Liver (tissue), 7 donors: ENCODE measurements at regions not wholly inside any gene's neighbourhood (a gene's known extent, or its start where the extent isn't known, plus 50 kb on each side); places are given as distances from the start of the nearest gene placed in this dataset.

Experiments used
- DNase-seq: peaks from one replicate; pipeline ENCODE4 v3.0.0-alpha.2; 2017; ENCODE audit warnings: low spot score
- H3K27ac ChIP-seq, 2 donors: one replicate each; pipeline ENCODE4 v1.7.0; 2013; ENCODE audit warnings: inconsistent platforms in 2 of 2, low read length in 2 of 2, control low read depth in 1 of 2, low read depth in 1 of 2, mild to moderate bottlenecking in 1 of 2
- H3K27me3 ChIP-seq, 4 donors: one replicate each; pipeline versions ENCODE4 v1.6.1 to v1.7.0; 2013; ENCODE audit warnings: low read length in 3 of 4, inconsistent platforms in 1 of 4, mild to moderate bottlenecking in 1 of 4, moderate library complexity in 1 of 4; ENCODE audit not compliant: control insufficient read depth in 4 of 4, insufficient read depth in 4 of 4
- H3K36me3 ChIP-seq, 4 donors: one replicate each; pipeline versions ENCODE4 v1.6.1 to v1.7.0; 2013; ENCODE audit warnings: low read length in 3 of 4, mild to moderate bottlenecking in 3 of 4, low read depth in 1 of 4, moderate library complexity in 1 of 4; ENCODE audit not compliant: control insufficient read depth in 4 of 4, insufficient read depth in 3 of 4
- H3K4me1 ChIP-seq, 4 donors: one replicate each; pipeline versions ENCODE4 v1.6.1 to v1.7.0; 2013; ENCODE audit warnings: low read length in 3 of 4, mild to moderate bottlenecking in 3 of 4, moderate library complexity in 1 of 4; ENCODE audit not compliant: control insufficient read depth in 4 of 4, insufficient read depth in 4 of 4
- H3K4me3 ChIP-seq, 3 donors: one replicate each; pipeline versions ENCODE4 v1.6.1 to v1.7.0; 2013; ENCODE audit warnings: low read length in 3 of 3, control low read depth in 1 of 3, low read depth in 1 of 3, mild to moderate bottlenecking in 1 of 3
- H3K9ac ChIP-seq, 2 donors: one replicate each; pipeline ENCODE4 v1.7.0; 2013; ENCODE audit warnings: low read length in 2 of 2, mild to moderate bottlenecking in 2 of 2, moderate library complexity in 2 of 2, control low read depth in 1 of 2, low read depth in 1 of 2
- H3K9me3 ChIP-seq, 4 donors: one replicate each; pipeline versions ENCODE4 v1.6.1 to v1.7.0; 2013; ENCODE audit warnings: low read length in 3 of 4; ENCODE audit not compliant: control insufficient read depth in 4 of 4
- ATF3 ChIP-seq: IDR thresholded peaks from 2 replicates; pipeline ENCODE4 v1.6.1; 2016; ENCODE audit warnings: antibody characterized with exemption
- EGR1 ChIP-seq, 2 donors: IDR thresholded peaks; 2 replicates each; pipeline ENCODE4 v1.6.1; 2016 to 2018; ENCODE audit warnings: antibody characterized with exemption in 2 of 2, low read depth in 2 of 2
- FOXA2 ChIP-seq: IDR thresholded peaks from 2 replicates; pipeline ENCODE4 v1.6.1; 2016; ENCODE audit warnings: antibody characterized with exemption
- HNF4G ChIP-seq: IDR thresholded peaks from 2 replicates; pipeline ENCODE4 v1.6.1; 2016; ENCODE audit warnings: antibody characterized with exemption
- JUND ChIP-seq, 2 donors: IDR thresholded peaks; 2 replicates each; pipeline ENCODE4 v1.6.1; 2016; ENCODE audit warnings: antibody characterized with exemption in 2 of 2
- NR2F2 ChIP-seq: IDR thresholded peaks from 2 replicates; pipeline ENCODE4 v1.6.1; 2016; ENCODE audit warnings: antibody characterized with exemption
- REST ChIP-seq: IDR thresholded peaks from 2 replicates; pipeline ENCODE4 v1.6.1; 2016; ENCODE audit warnings: antibody characterized with exemption, mild to moderate bottlenecking
- RXRA ChIP-seq, 2 donors: IDR thresholded peaks; 2 replicates each; pipeline ENCODE4 v1.6.1; 2017 to 2018; ENCODE audit warnings: antibody characterized with exemption in 2 of 2, mild to moderate bottlenecking in 1 of 2
- TAF1 ChIP-seq: conservative IDR thresholded peaks from 2 replicates; pipeline ENCODE4 v1.6.1; 2016; ENCODE audit warnings: antibody characterized with exemption, mild to moderate bottlenecking
- ZBTB33 ChIP-seq: IDR thresholded peaks from 2 replicates; pipeline ENCODE4 v1.6.1; 2016; ENCODE audit warnings: antibody characterized with exemption
- WGBS: extraction: QIAGEN DNeasy Blood & Tissue Kit; methylation state at CpG from one replicate; pipeline ENCODE4 v1.1.7; 2013; 5-methylcytosine and 5-hydroxymethylcytosine counted together
- donor health status: healthy.
- donor health status: healthy.
- donor health status: healthy.
- donor health status: healthy.

- H3K9me3 ChIP-seq: peaks cover 0 to 2% (median 0%) of the 10 kb centered on the region in 4 donors
- WGBS: 56% methylated on average over 2 of the region's 2 CpGs
- H3K27me3 ChIP-seq: peaks cover 0 to 2% (median 0%) of the 10 kb centered on the region in 4 donors
- H3K9ac ChIP-seq: no peak overlapping the region
- DNase-seq: no peak
- no peaks in the 10 kb centered on the region for H3K4me1 ChIP-seq
- H3K36me3 ChIP-seq: no peaks in the 10 kb centered on the region
- H3K27ac ChIP-seq: no peak overlapping the region
- TF ChIP-seq TAF1: no peak
- H3K4me3 ChIP-seq: no peak overlapping the region
These were observed 167.4 kb upstream of the FAM47A start for GRCh38 chrX:34299451-34299967.

- peaks cover 0 to 2% (median 0%) of the 10 kb centered on the region in 4 donors for H3K9me3 ChIP-seq
- H3K27me3 ChIP-seq: no peaks in the 10 kb centered on the region
- WGBS: 90% methylated on average over 6 of the region's 6 CpGs
- H3K4me3 ChIP-seq: no peak overlapping the region
- no peak for DNase-seq
- no peak overlapping the region for H3K27ac ChIP-seq
- H3K9ac ChIP-seq: no peak overlapping the region
- TF ChIP-seq ATF3 (no peak), HNF4G (no peak), NR2F2 (no peak), TAF1 (no peak), FOXA2 (no peak), RXRA (IDR thresholded peaks at IDR 0.05) (no peak)
- H3K36me3 ChIP-seq: no peaks in the 10 kb centered on the region
- H3K4me1 ChIP-seq: no peaks in the 10 kb centered on the region
These were observed 162.6 kb upstream of the FAM47A start for GRCh38 chrX:34294665-34295064.

- Histone ChIP-seq H3K4me3 (no peak overlapping the region), H3K9me3 (no peaks in the 10 kb centered on the region), H3K27me3 (peaks cover 0 to 3% (median 0%) of the 10 kb centered on the region in 4 donors), H3K27ac (no peak overlapping the region), H3K9ac (no peak overlapping the region), H3K36me3 (no peaks in the 10 kb centered on the region), H3K4me1 (no peaks in the 10 kb centered on the region)
- DNase-seq: no peak
- 43% methylated on average over 2 of the region's 2 CpGs for WGBS
- no peak for TF ChIP-seq JUND (IDR thresholded peaks at IDR 0.05)
- no peak for TF ChIP-seq REST
- no peak for TF ChIP-seq ZBTB33
- no peak for TF ChIP-seq FOXA2
- no peak for TF ChIP-seq EGR1 (IDR thresholded peaks at IDR 0.05; ENCODE audit: low read depth in 2 of 2)
These were observed 156.7 kb upstream of the FAM47A start for GRCh38 chrX:34288782-34289181.
